ENCODE measurements at regions not wholly inside any gene's neighbourhood (a gene's known extent, or its start where the extent isn't known, plus 50 kb on each side); places are given as distances from the start of the nearest gene placed in this dataset.

DNA sequence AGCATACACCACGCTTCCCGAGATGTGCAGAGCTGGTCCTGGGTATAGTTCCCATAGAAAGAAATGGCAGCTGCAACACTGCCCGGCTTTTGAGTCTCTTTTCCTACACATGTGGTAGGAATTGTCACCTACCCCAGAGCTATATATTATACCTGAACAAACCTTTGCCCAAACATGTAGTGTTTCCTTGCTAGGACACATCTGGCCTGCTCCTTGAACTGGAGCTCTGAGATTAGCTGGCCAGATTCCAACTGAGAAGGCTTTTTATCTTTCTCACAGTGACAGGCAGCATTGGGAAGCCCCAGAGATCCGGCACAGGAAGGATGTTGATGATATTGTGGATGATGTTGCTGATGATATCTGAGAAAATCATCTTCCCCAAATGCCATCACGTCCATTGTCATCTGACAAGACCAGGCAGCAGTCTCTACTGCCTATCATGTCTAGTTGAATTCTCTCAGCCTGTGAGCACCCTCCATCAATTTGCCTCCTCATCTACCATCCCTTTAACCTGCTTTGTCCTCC lies 115.0 kb upstream of the SMYD2 start:
- H3K36me3 ChIP-seq, result no peaks in the 10 kb centered on the region
- no peak overlapping the region for H3K4me3 ChIP-seq (ENCODE audit: low read depth, low read length)
- no peak for TF ChIP-seq CTCF (IDR thresholded peaks at IDR 0.05; ENCODE audit: low read depth, low read length)
- no peaks in the 10 kb centered on the region for H3K9me3 ChIP-seq (ENCODE audit: severe bottlenecking)
- H3K27me3 ChIP-seq (ENCODE audit: insufficient read depth, low read depth, severe bottlenecking), result no peaks in the 10 kb centered on the region
- DNase-seq, result no peak
- no peak overlapping the region for H3K27ac ChIP-seq

GRCh38 chr1:214174508-214175199 lies 106.3 kb upstream of the SMYD2 start:
- no peak for TF ChIP-seq CTCF (IDR thresholded peaks at IDR 0.05; ENCODE audit: low read depth, low read length)
- H3K36me3 ChIP-seq, result no peaks in the 10 kb centered on the region

DNA sequence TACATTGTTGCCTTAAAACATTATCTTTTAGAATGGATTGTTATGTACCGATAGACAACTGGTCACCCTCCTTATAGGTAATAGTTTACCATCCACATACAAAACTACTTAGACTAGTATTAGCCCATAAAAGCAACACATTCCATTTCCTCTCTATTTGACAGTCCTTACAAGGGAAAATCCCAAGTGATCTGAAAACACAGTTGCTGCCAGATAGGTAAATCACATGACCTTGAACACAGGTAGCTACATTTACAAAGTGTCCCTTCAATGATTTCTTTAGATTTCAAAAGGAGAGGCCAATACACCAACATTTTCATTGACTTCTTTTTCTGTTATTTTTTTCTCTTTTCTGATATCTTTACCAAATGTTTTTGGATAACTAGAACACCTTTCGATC lies 102.9 kb upstream of the SMYD2 start:
- H3K27me3 ChIP-seq (ENCODE audit: insufficient read depth, low read depth, severe bottlenecking), result no peaks in the 10 kb centered on the region
- no peak for TF ChIP-seq CTCF (IDR thresholded peaks at IDR 0.05; ENCODE audit: low read depth, low read length)

More at GRCh38 chr1:214174508-214175199, 106.3 kb upstream of the SMYD2 start:
- no peaks in the 10 kb centered on the region for H3K27me3 ChIP-seq (ENCODE audit: insufficient read depth, low read depth, severe bottlenecking)
- no peak for DNase-seq
- H3K4me3 ChIP-seq (ENCODE audit: low read depth, low read length), result no peak overlapping the region
- no peak overlapping the region for H3K27ac ChIP-seq
- H3K9me3 ChIP-seq (ENCODE audit: severe bottlenecking), result no peaks in the 10 kb centered on the region

DNA sequence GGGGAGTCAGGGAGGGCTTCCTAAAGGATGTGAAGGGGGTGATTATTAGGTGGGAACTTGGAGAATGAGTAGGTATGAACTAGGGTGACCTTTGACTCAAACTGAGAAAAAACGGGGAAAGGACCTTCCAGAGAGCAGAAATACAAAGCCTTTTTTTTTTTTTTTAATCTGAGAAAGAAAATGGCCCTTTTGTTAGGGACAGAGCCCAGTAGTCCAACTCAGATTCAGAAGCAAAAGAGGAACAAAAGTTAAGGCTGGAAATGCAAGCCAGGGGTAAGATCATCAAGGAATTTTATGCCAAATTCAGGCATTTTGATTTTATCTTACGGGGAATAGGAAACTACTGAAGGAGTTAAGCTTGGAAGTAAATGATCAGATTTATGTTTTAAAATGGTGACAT lies 96.0 kb upstream of the SMYD2 start:
- Histone ChIP-seq H3K27me3 (ENCODE audit: insufficient read depth, low read depth, severe bottlenecking) (peaks cover 7% of the 10 kb centered on the region), H3K4me3 (ENCODE audit: low read depth, low read length) (no peak overlapping the region), H3K36me3 (no peaks in the 10 kb centered on the region), H3K9me3 (ENCODE audit: severe bottlenecking) (no peaks in the 10 kb centered on the region), H3K27ac (no peak overlapping the region)
- no peak for DNase-seq
- TF ChIP-seq CTCF (IDR thresholded peaks at IDR 0.05; ENCODE audit: low read depth, low read length), result no peak

More for the DNA sequence above, 102.9 kb upstream of the SMYD2 start:
- H3K27ac ChIP-seq, result no peak overlapping the region
- no peaks in the 10 kb centered on the region for H3K9me3 ChIP-seq (ENCODE audit: severe bottlenecking)
- no peaks in the 10 kb centered on the region for H3K36me3 ChIP-seq
- no peak for DNase-seq
- no peak overlapping the region for H3K4me3 ChIP-seq (ENCODE audit: low read depth, low read length)

DNA sequence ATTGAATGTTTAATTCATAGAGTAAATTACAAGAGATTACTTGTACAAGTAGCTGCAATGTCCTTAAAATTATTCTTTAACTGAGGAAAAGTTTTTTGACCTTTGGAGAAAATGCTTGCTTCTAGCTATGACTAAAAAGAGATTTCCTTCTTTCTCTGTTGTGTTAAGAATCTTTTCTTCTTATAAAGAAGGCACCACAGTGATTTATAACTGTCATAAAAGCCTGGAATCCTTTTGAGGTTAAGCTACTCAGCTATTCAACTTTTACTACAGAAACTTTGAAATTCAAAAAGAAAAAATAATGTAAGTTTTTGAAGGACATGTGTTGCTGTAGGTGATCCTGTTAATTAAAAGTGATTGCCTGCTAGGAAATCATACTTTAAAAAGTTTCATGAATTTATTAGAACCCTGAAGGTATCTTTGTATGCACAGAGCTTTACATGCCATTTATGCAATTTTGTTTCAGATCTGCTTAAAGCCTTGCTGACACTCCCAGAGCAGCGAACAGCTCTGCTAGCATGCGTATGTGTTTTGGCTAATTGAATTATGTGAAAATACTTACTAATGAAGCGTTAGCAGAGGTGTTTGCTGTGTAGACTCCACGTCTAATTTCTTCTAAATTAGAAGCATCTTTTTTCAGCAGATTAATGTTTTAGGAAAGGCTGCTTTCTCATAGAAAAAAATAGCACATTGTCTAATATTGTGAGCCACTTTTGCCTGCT lies 94.7 kb upstream of the SMYD2 start:
- H3K27me3 ChIP-seq (ENCODE audit: insufficient read depth, low read depth, severe bottlenecking), result peaks cover 7% of the 10 kb centered on the region
- DNase-seq, result no peak
- no peaks in the 10 kb centered on the region for H3K9me3 ChIP-seq (ENCODE audit: severe bottlenecking)
- H3K4me3 ChIP-seq (ENCODE audit: low read depth, low read length), result peak overlapping the region; percentile 50; the same call in 1 of the 2 replicates
- no peak for TF ChIP-seq CTCF (IDR thresholded peaks at IDR 0.05; ENCODE audit: low read depth, low read length)
- no peak overlapping the region for H3K27ac ChIP-seq
- H3K36me3 ChIP-seq, result no peaks in the 10 kb centered on the region

Measured in WERI-Rb-1 (cell line).